OCI-LY7 (cell line): ENCODE measurements at regions not wholly inside any gene's neighbourhood (a gene's known extent, or its start where the extent isn't known, plus 50 kb on each side); places are given as distances from the start of the nearest gene placed in this dataset.

ENCODE experiments used
- BruUV-seq: library from RNA; stranded (reverse); fragments of 400-500 nt; replicated peaks from 2 replicates; lab custom pipeline; 2021; lab: Mats Ljungman, UMichigan
- CTCF ChIA-PET: fragments of 300-600 bp; sonication (Branson Sonifier 250); formaldehyde crosslinking; loops from one replicate; lab custom pipeline; 2022; ENCODE audit warnings: antibody characterized with exemption; ENCODE audit not compliant: unreplicated experiment; lab: Charles Lee
- POLR2A ChIA-PET: fragments of 300-600 bp; sonication (Branson Sonifier 250); formaldehyde crosslinking; loops from one replicate; lab custom pipeline; 2022; ENCODE audit warnings: antibody characterized with exemption; lab: Charles Lee
- DNase-seq: peaks from one replicate; pipeline ENCODE4 v3.0.0-alpha.2; 2015; ENCODE audit warnings: low spot score
- H2AFZ ChIP-seq: fragments of 200-600 bp; sonication (generic), shearing (Covaris generic); 2 replicates; pipeline ENCODE4 v1.6.1; 2014; ENCODE audit warnings: mild to moderate bottlenecking, antibody characterized with exemption, low read length, moderate library complexity
- H3K27ac ChIP-seq: fragments of 200-600 bp; sonication (generic); 2 replicates; pipeline ENCODE4 v1.5.1; 2014; ENCODE audit warnings: mixed run types, low read depth, mild to moderate bottlenecking, moderate library complexity, low read length, inconsistent platforms; ENCODE audit not compliant: poor library complexity, severe bottlenecking
- H3K36me3 ChIP-seq: fragments of 200-600 bp; sonication (generic); 2 replicates; pipeline ENCODE4 v1.6.1; 2014; ENCODE audit warnings: mild to moderate bottlenecking, antibody characterized with exemption, low read length, moderate library complexity, mixed read lengths; ENCODE audit not compliant: insufficient read depth
- H3K4me1 ChIP-seq: fragments of 200-600 bp; sonication (generic); 2 replicates; pipeline ENCODE4 v1.5.1; 2014; ENCODE audit warnings: mild to moderate bottlenecking, low read length; ENCODE audit not compliant: insufficient read depth, poor library complexity, severe bottlenecking
- H3K4me2 ChIP-seq: fragments of 200-600 bp; sonication (generic); 2 replicates; pipeline ENCODE4 v1.6.1; 2014; ENCODE audit warnings: mild to moderate bottlenecking, low read length
- H3K4me3 ChIP-seq: fragments of 200-600 bp; sonication (generic); 2 replicates; pipeline ENCODE4 v1.5.1; 2014; ENCODE audit warnings: mild to moderate bottlenecking, low read depth, low read length; ENCODE audit not compliant: poor library complexity, severe bottlenecking
- H3K79me2 ChIP-seq: fragments of 200-600 bp; sonication (generic); 2 replicates; pipeline ENCODE4 v1.6.1; 2016; ENCODE audit warnings: low read depth, mild to moderate bottlenecking, low read length, moderate library complexity, mixed read lengths; ENCODE audit not compliant: insufficient read depth
- H3K9me2 ChIP-seq: fragments of 200-600 bp; sonication (generic); 2 replicates; pipeline ENCODE4 v1.6.1; 2016; ENCODE audit warnings: mild to moderate bottlenecking, low read length, mixed read lengths; ENCODE audit not compliant: insufficient read depth
- H3K9me3 ChIP-seq: fragments of 200-600 bp; sonication (generic); 2 replicates; pipeline ENCODE4 v1.6.1; 2014; ENCODE audit warnings: mild to moderate bottlenecking, mixed run types, low read length, mixed read lengths
- H4K20me1 ChIP-seq: fragments of 200-600 bp; sonication (generic); 2 replicates; pipeline ENCODE4 v1.6.1; 2014; ENCODE audit warnings: mild to moderate bottlenecking, antibody characterized with exemption, low read length, moderate library complexity, mixed read lengths; ENCODE audit not compliant: insufficient read depth
- EZH2phosphoT487 ChIP-seq: fragments of 200-600 bp; sonication (generic); IDR thresholded peaks from 2 replicates; pipeline ENCODE4 v1.6.1; 2018; ENCODE audit warnings: low read depth, borderline replicate concordance, mild to moderate bottlenecking, mixed run types, antibody characterized with exemption, low read length, moderate library complexity, mixed read lengths
- intact Hi-C: fragments of 100-400 bp; cut with micrococcal nuclease; formaldehyde crosslinking; loops from one replicate; pipeline ENCODE4 v1.10.0; 2022; ENCODE audit not compliant: unreplicated experiment
- TF ChIP-seq, protein P1 (sequence below): fragments of 200-600 bp; sonication (generic); conservative IDR thresholded peaks from 2 replicates; pipeline ENCODE4 v1.5.1; 2014; ENCODE audit warnings: mild to moderate bottlenecking, antibody characterized with exemption, low read length, moderate library complexity, mixed read lengths

DNA sequence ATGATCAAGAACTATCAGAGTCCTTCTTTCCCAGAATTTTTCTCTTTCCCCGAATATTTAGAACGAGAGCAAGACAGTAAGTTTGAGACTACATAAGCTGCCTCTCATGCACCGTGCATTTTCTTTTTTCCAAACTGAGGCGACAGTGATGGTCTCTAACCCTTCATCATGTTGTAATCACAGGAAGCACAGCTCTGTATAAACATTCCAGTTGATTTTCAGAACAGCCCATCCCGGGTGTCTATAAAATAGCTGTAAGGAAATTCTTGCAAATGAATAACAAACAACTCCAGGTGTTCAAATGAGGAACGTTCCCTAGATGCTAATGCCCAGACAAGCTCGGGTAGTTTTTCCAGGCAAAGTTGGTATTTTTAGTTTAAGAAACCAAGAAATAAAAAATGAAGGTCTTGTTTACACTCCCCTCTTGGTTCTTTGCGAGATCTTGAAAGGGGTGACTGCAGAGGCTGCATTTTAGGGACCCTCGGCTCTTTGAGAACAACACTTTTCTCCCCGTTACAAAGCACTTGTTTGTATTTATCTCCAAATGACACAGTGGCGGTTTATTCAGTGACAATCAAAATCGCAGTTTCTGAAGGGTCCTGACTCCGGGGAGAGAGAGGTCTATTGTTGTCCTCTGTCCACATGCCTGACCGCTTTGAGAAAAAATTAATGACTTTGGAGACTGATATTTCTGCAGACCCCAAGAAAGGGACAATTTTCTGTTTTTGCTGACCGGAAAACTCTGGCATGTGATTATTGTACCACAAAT, 101.1 kb upstream of the NCK2 start:
- no peak overlapping the region for H2AFZ ChIP-seq
- no peaks in the 10 kb centered on the region for H3K9me2 ChIP-seq
- no peak overlapping the region for H3K4me3 ChIP-seq
- CTCF ChIA-PET, result no interaction called here
- no peaks in the 10 kb centered on the region for H3K4me1 ChIP-seq
- H3K4me2 ChIP-seq, result no peak overlapping the region
- DNase-seq, result no peak
- POLR2A ChIA-PET, result interaction anchor here (0.6 kb wide), 1 partner anchor 104 kb away, joined by 4 read pairs; no protein-coding TSS in a partner anchor
- no TSS peak for BruUV-seq
- H3K36me3 ChIP-seq, result no peaks in the 10 kb centered on the region
- no peak for TF ChIP-seq EZH2phosphoT487
- TF ChIP-seq, protein P1, sequence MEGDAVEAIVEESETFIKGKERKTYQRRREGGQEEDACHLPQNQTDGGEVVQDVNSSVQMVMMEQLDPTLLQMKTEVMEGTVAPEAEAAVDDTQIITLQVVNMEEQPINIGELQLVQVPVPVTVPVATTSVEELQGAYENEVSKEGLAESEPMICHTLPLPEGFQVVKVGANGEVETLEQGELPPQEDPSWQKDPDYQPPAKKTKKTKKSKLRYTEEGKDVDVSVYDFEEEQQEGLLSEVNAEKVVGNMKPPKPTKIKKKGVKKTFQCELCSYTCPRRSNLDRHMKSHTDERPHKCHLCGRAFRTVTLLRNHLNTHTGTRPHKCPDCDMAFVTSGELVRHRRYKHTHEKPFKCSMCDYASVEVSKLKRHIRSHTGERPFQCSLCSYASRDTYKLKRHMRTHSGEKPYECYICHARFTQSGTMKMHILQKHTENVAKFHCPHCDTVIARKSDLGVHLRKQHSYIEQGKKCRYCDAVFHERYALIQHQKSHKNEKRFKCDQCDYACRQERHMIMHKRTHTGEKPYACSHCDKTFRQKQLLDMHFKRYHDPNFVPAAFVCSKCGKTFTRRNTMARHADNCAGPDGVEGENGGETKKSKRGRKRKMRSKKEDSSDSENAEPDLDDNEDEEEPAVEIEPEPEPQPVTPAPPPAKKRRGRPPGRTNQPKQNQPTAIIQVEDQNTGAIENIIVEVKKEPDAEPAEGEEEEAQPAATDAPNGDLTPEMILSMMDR, result no peak
- no peak overlapping the region for H3K27ac ChIP-seq
- intact Hi-C loops, result no loop called here
- H3K79me2 ChIP-seq, result no peaks in the 10 kb centered on the region
- no peaks in the 10 kb centered on the region for H4K20me1 ChIP-seq
- H3K9me3 ChIP-seq, result no peaks in the 10 kb centered on the region

DNA sequence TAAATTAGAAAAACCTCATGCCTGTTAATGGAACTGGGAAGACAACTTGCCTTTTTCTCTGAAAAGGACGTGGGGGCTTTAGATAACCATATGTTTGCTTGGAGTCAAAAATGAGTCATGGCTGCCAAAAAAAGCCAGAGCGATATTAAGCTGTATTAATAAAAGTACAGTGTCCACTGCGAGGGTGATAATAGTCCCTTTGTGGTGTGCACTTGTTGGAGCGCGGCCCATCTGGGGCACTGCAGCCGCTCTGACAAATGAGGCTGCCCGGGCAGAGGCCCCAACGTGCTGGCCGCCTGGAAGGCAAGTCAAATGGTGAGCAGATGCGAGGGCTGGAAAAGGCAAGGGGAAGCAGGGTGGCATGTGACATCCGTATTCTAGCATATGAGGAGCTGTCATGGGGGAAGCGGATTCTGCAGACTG, 103.3 kb upstream of the NCK2 start:
- Histone ChIP-seq H3K79me2 (no peaks in the 10 kb centered on the region), H3K36me3 (no peaks in the 10 kb centered on the region), H3K9me3 (no peaks in the 10 kb centered on the region), H3K27ac (no peak overlapping the region), H3K4me3 (no peak overlapping the region), H2AFZ (no peak overlapping the region), H3K4me1 (no peaks in the 10 kb centered on the region), H3K4me2 (no peak overlapping the region), H3K9me2 (no peaks in the 10 kb centered on the region), H4K20me1 (no peaks in the 10 kb centered on the region)
- TF ChIP-seq, protein P1, result no peak
- TF ChIP-seq EZH2phosphoT487, result no peak
- intact Hi-C loops, result no loop called here
- CTCF ChIA-PET, result no interaction called here
- DNase-seq, result no peak
- POLR2A ChIA-PET, result no interaction called here
- no TSS peak for BruUV-seq

DNA sequence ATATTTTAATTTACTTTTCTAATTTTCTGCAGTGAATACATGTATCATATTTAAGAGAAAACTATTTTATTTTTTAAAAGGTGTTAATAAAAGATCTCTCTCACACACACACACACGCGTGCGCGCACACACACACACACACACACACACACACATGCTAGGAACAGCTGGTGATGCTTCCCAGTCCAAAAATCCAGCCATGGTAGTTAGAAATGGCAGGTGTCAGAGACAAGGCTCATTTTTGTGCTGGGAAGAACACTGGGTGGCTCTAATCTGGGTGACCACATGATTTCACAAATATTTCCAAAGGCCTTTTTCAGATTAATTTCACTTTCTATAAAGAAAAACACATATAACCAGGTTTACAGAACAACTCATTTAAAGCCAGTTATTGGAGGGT, 104.5 kb upstream of the NCK2 start:
- Histone ChIP-seq H3K27ac (no peak overlapping the region), H3K4me2 (no peak overlapping the region), H3K79me2 (no peaks in the 10 kb centered on the region), H2AFZ (no peak overlapping the region), H3K4me1 (no peaks in the 10 kb centered on the region), H3K4me3 (no peak overlapping the region), H3K36me3 (no peaks in the 10 kb centered on the region), H3K9me2 (no peaks in the 10 kb centered on the region), H3K9me3 (no peaks in the 10 kb centered on the region), H4K20me1 (no peaks in the 10 kb centered on the region)
- ChIA-PET CTCF (no interaction called here), POLR2A (no interaction called here)
- no peak for DNase-seq
- TF ChIP-seq, protein P1, result no peak
- TF ChIP-seq EZH2phosphoT487, result no peak
- intact Hi-C loops, result no loop called here
- BruUV-seq, result no TSS peak
